DOHH2 (cell line): ENCODE measurements at regions not wholly inside any gene's neighbourhood (a gene's known extent, or its start where the extent isn't known, plus 50 kb on each side); places are given as distances from the start of the nearest gene placed in this dataset.

ENCODE experiments used
- EZH2phosphoT487 ChIP-seq: fragments of 200-600 bp; sonication (generic); IDR thresholded peaks from 2 replicates; pipeline ENCODE4 v1.6.1; 2017; ENCODE audit warnings: borderline replicate concordance, mild to moderate bottlenecking, antibody characterized with exemption, low read length, moderate library complexity, mixed read lengths
- TF ChIP-seq, protein P1 (sequence below): fragments of 200-600 bp; sonication (generic); IDR thresholded peaks from one replicate; pipeline ENCODE4 v1.5.1; 2014; ENCODE audit warnings: antibody characterized with exemption, mild to moderate bottlenecking, low read depth, low read length; ENCODE audit not compliant: poor library complexity, severe bottlenecking

GRCh38 chr12:92551853-92552397 is 150.9 kb upstream of the PLEKHG7 start:
- TF ChIP-seq, protein P1, sequence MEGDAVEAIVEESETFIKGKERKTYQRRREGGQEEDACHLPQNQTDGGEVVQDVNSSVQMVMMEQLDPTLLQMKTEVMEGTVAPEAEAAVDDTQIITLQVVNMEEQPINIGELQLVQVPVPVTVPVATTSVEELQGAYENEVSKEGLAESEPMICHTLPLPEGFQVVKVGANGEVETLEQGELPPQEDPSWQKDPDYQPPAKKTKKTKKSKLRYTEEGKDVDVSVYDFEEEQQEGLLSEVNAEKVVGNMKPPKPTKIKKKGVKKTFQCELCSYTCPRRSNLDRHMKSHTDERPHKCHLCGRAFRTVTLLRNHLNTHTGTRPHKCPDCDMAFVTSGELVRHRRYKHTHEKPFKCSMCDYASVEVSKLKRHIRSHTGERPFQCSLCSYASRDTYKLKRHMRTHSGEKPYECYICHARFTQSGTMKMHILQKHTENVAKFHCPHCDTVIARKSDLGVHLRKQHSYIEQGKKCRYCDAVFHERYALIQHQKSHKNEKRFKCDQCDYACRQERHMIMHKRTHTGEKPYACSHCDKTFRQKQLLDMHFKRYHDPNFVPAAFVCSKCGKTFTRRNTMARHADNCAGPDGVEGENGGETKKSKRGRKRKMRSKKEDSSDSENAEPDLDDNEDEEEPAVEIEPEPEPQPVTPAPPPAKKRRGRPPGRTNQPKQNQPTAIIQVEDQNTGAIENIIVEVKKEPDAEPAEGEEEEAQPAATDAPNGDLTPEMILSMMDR: no peak
- TF ChIP-seq EZH2phosphoT487: no peak
